ENCODE measurements at regions not wholly inside any gene's neighbourhood (a gene's known extent, or its start where the extent isn't known, plus 50 kb on each side); places are given as distances from the start of the nearest gene placed in this dataset.

- TF ChIP-seq POLR2A (IDR thresholded peaks at IDR 0.05), result no peak
- TF ChIP-seq CTCF (IDR thresholded peaks at IDR 0.05), result no peak
- no peak for TF ChIP-seq EP300 (IDR thresholded peaks at IDR 0.05)
These were observed 61.0 kb upstream of the PPFIA2 start for GRCh38 chr12:81819991-81820633.

Data from upper lobe of left lung (tissue), 4 donors.